Fibroblast of skin of left biceps (primary cell): ENCODE measurements at regions not wholly inside any gene's neighbourhood (a gene's known extent, or its start where the extent isn't known, plus 50 kb on each side); places are given as distances from the start of the nearest gene placed in this dataset.

ENCODE experiments used
- DNase-seq, 2 experiments: peaks; one replicate each; pipeline ENCODE4 v3.0.0-alpha.2; 2013; ENCODE audit warnings: low read depth in 2 of 2

DNA sequence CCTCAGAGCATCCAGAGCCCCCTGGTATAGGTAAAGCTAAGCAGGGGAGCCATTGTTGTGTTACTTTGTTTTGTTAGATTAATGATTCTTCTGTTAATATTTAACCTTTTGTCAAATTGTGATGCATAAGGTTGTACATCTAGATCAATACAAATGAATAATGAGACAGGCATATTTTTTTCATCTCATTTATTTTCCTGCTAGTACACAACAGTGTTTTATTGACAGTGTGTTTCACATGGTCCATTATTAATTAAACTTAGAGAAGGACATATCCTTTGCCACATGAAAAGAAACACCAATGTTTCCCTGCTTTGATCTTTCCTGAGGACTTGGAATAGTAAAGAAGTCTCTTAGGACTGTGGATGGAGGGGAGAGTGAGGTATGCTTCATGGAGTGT, 543.6 kb upstream of the CFAP20DC start:
- no peak for DNase-seq

DNA sequence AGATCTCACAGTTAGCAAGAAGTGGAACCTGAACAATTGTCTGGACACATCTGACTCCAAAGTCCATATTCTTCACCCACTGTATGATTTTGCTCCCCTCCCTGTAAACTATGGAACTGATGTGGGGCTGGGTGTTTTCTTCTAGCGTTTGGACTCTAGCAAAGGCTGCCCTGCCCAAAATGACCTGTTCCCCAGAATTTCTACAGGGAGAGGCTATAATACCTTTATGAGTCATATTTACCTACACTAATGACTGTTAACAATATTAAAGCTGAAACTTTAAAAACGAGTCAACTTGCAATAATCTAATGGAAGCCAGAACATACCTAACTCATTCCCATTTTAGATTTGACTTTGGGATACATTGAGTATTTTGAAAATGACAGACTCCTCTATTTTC, 531.2 kb upstream of the CFAP20DC start:
- no peak for DNase-seq

DNA sequence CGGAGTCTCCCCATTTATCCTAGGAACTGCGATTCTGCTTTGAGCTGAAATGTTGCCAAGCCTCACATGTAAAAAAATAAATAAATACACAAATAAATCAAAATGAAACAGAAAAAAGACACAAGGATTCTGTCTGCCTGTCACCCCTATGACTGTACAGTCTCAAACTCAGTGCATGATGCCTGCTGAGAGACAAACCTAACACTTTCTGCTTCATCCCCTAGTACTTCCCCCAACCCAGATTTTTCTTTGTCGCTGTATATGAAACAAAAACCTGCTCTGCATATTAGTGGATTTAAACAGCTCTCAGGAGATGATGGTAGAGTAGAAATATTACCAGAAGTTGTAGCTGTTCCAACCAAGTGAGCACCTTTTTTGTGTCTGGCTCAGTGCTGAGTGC, 530.7 kb upstream of the CFAP20DC start:
- DNase-seq: no peak

- no peak for DNase-seq
Measured at GRCh38 chr3:59578129-59578528, 528.3 kb upstream of the CFAP20DC start.

DNA sequence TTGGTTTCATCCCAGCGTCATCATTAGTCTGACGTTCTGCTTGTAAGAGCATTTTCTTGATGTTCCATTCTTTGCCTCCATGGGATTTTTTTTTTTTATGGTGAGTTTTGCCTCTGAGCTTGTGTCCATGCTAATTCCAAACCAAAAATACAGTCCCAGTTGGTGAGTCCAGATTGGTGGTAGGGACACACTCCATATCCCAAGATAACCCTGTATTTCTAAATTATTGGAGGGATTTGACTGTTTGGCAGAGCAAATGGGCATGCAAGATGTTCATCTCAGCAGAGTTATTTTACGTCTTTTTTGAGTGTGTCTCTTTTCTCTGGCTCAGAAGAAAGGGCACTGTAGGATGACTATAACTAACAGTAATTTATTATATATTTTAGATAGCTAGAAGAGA, 526.8 kb upstream of the CFAP20DC start:
- no peak for DNase-seq

- peak in 1 of 2 experiments; percentile 32 for DNase-seq
Measured at GRCh38 chr3:59575113-59576001, 525.5 kb upstream of the CFAP20DC start.

DNA sequence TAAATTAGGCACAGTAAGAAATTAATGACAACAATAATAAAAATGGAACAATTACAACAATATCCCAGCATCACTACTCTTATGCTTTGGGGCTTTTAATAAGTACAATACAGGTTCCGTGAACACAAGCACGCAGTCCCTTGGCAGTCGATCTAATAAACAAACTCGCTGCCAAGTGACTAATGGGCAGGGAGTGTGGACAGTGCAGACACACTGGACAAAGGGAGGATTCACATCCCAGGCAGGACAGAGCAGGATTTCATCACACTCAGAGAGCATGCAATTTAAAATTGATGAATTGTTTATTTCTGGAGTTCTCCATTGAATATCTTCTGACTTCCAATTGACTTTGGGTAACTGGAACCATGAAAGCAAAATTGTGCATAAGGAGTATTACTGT, 524.1 kb upstream of the CFAP20DC start:
- DNase-seq: no peak

DNA sequence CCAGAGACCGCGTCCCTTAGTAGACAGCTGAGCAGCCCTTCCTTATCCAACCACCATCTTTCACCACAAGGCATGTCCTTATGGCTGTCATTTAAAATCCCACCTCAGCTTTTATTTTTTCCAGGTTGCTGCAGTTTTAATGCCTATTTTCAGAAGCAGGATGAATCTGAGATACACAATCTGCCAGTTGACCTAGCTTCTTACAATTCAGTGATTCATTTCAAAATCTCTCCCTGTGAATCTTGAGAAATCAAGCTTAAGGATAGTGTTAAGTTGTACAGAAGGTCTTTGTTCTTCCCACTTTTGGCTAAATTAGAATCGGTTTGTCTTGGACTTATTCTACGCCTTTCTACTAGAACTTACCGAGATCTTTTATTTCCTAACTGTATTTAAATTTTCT, 522.3 kb upstream of the CFAP20DC start:
- DNase-seq: no peak

- DNase-seq: no peak
Measured at GRCh38 chr3:59570806-59571205, 521.0 kb upstream of the CFAP20DC start.

- DNase-seq: no peak
Measured at GRCh38 chr3:59567661-59568060, 517.8 kb upstream of the CFAP20DC start.

DNA sequence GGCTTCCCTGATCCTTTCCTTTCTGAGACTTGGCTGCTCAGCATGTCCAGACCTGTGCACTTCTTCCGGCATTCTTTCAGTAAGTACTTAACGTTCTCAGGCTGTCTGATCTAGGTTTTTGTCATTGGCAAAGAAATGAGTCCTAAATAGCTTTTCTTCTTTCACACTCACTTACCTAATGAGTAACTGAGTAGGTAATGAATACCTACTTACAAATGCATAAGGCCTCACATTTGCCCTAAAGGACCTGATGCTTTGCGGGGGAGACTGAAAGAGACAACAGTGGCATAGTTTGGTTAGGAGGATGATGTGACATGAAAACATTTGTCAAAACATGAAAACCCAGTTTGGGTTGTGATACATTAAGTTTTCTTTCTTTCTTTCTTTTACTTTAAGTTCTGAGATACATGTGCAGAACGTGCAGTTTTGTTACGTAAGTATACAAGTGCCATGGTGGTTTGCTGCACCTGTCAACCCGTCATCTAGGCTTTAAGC, 516.7 kb upstream of the CFAP20DC start:
- no peak for DNase-seq

DNA sequence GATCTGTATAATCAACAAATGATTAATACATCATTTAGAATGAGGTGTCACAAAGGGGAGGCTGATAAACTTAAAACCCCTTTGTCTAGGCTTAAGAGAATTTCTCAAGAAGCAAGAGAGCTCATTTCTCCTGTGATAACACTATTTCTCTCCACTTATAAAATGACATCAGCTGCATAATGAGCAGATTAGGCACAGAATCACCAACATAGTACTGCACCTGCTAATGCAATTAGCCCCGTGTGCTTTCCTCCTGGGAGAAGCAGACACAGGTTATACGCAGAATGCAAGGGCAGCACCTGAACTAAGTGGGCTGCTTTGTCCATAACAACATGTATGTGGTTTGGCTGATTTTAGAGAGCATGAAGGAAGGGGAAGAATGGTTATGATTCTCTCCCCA, 515.3 kb upstream of the CFAP20DC start:
- DNase-seq: no peak

DNA sequence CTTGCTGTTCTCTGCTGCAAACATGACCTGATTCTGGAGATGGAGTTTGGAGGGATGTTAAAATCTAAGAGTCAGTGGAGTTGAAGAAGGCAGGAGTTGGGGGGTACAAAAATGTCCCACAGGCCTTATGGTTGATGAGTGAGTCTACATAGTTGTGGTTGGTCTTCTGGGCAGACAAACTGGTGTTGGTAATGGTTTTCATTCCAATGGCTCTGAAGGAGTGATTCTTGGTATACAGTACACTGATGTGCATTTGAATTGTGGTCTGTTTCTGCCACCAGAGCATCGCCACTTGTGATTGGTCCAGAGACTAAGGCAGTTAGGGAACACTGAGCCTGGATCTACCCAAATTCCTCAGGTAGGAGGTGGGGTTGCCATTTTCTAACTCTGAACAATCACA, 514.1 kb upstream of the CFAP20DC start:
- no peak for DNase-seq

GRCh38 chr3:59563072-59563605, 513.3 kb upstream of the CFAP20DC start:
- DNase-seq: no peak

- DNase-seq: peak; percentile 95
Measured at GRCh38 chr3:59559721-59560435, 510.1 kb upstream of the CFAP20DC start.

GRCh38 chr3:59558906-59559720, 509.3 kb upstream of the CFAP20DC start:
- no peak for DNase-seq

DNA sequence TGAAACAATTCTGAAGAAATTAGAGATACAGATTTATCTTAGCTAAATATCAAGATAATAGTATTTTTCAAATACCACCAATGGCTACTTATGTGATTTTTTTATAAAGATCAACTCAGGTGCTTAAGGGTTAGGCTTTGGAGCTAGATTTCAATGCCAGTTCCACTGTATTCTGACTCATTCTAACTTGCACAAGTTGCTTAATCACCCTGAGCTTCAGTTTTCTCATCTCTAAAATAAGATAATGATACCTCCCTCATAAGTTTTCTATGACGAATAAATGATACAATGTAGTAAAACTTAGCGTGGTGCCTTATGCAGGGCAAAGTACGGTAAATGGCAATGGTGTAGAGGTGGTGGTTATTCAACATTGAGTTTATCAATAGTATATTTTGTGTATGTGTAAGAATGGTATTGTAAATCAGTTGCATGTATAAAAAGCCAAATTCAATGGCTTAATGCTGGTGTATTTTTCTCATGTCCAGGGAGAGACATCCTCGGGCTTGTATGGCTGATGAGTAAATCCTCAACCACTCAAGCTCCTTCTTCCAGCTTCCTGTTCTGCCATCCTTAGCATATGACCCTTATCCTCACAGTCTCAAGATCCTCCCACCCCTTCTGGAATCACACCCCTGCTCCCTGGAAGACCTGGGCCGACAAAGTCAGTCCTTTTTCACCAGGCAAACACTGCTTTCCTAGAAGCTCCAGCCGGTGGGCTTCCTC, 505.9 kb upstream of the CFAP20DC start:
- DNase-seq: no peak

- no peak for DNase-seq
Measured at GRCh38 chr3:59553076-59553475, 503.3 kb upstream of the CFAP20DC start.

GRCh38 chr3:59551834-59552233, 502.0 kb upstream of the CFAP20DC start:
- DNase-seq: no peak

DNA sequence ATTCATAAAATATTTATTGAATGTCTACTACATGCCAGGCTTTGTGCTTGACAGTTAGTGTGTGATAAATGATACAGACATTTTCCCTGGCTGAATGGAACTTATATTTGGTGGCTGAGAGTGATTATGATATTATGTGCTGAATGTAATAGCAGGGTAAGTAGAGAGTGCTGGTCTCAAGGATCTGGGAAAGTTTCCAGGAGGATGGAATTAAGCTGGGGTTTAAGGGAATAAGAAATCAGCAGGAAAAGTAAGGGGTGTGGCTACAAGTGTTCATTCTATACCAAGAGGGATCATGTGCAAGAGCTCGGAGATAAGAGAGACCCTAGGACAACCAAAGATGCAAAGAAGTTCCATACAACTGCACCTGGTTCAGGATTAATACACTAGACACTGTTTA, 500.1 kb upstream of the CFAP20DC start:
- no peak for DNase-seq

DNA sequence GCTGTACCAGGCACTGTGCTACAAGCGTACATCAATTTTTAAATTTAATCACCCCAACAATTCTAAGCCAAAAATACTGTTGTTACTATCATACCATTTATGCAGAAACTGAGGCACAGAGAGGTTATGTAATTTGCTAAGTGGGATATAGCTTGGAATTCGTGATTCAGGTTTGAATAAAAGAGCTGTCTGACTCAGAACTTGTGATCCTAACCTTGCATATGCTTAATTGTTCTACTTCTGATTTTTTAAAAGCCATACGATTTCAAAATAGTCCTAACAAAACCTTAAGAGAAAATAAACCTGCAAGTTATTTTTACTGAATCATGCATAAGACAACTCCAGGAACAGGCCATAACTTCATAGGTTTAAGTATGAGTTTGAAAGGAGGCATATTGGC, 498.0 kb upstream of the CFAP20DC start:
- no peak for DNase-seq
